Hepatocyte (in vitro differentiated cells): ENCODE measurements at regions not wholly inside any gene's neighbourhood (a gene's known extent, or its start where the extent isn't known, plus 50 kb on each side); places are given as distances from the start of the nearest gene placed in this dataset.

Experiments used
- DNase-seq: peaks from one replicate; pipeline ENCODE4 v3.0.0-alpha.2; 2016; ENCODE audit warnings: low spot score
- H2AFZ ChIP-seq: fragments of 200-600 bp; sonication (generic); 2 replicates; pipeline ENCODE4 v1.6.0; 2016; ENCODE audit warnings: antibody characterized with exemption, mild to moderate bottlenecking
- H3K27ac ChIP-seq: fragments of 200-600 bp; sonication (generic); 2 replicates; pipeline ENCODE4 v1.5.1; 2016; ENCODE audit warnings: mild to moderate bottlenecking
- H3K27me3 ChIP-seq: fragments of 200-600 bp; sonication (generic); 2 replicates; pipeline ENCODE4 v1.6.1; 2016
- H3K36me3 ChIP-seq: fragments of 200-600 bp; sonication (generic); replicated peaks from 2 replicates; pipeline ENCODE4 v1.5.1; 2016; ENCODE audit warnings: low read depth; ENCODE audit not compliant: insufficient read depth
- H3K4me1 ChIP-seq: fragments of 200-600 bp; sonication (generic); 2 replicates; pipeline ENCODE4 v1.5.1; 2016; ENCODE audit warnings: mild to moderate bottlenecking, moderate library complexity; ENCODE audit not compliant: insufficient read depth
- H3K4me2 ChIP-seq: fragments of 200-600 bp; sonication (generic); 2 replicates; pipeline ENCODE4 v1.6.0; 2016
- H3K4me3 ChIP-seq: fragments of 200-600 bp; sonication (generic); 2 replicates; pipeline ENCODE4 v1.5.1; 2016; ENCODE audit warnings: mild to moderate bottlenecking
- H3K79me2 ChIP-seq: fragments of 200-600 bp; sonication (generic); 2 replicates; pipeline ENCODE4 v1.6.0; 2017; ENCODE audit warnings: mild to moderate bottlenecking
- H3K9me2 ChIP-seq: fragments of 200-600 bp; sonication (generic); replicated peaks from 2 replicates; pipeline ENCODE4 v1.6.0; 2017; ENCODE audit warnings: mild to moderate bottlenecking; ENCODE audit not compliant: insufficient read depth
- H3K9me3 ChIP-seq: fragments of 200-600 bp; sonication (generic); 2 replicates; pipeline ENCODE4 v1.5.1; 2016; ENCODE audit warnings: low read depth, mild to moderate bottlenecking
- H4K20me1 ChIP-seq: fragments of 200-600 bp; sonication (generic); 2 replicates; pipeline ENCODE4 v1.6.0; 2016; ENCODE audit warnings: mild to moderate bottlenecking; ENCODE audit not compliant: insufficient read depth, poor library complexity, severe bottlenecking
- CTCF ChIP-seq: fragments of 200-600 bp; sonication (generic); IDR thresholded peaks from 2 replicates; pipeline ENCODE4 v1.5.1; 2016; ENCODE audit warnings: antibody characterized with exemption, mild to moderate bottlenecking; ENCODE audit not compliant: poor library complexity
- EZH2 ChIP-seq: fragments of 200-600 bp; sonication (generic); IDR thresholded peaks from 2 replicates; pipeline ENCODE4 v1.6.1; 2016; ENCODE audit warnings: antibody characterized with exemption, mild to moderate bottlenecking, borderline replicate concordance
- EZH2phosphoT487 ChIP-seq: fragments of 200-600 bp; sonication (generic); IDR thresholded peaks from one replicate; pipeline ENCODE4 v1.6.1; 2018; ENCODE audit warnings: antibody characterized with exemption, mild to moderate bottlenecking, low read depth, moderate library complexity; ENCODE audit not compliant: unreplicated experiment, severe bottlenecking
- WGBS: methylation state at CpG from one replicate; pipeline ENCODE4 v1.1.6; 2016; ENCODE audit warnings: low lambda C conversion rate; ENCODE audit errors: missing lambda C conversion rate; 5-methylcytosine and 5-hydroxymethylcytosine counted together

GRCh38 chr12:126890097-126890496, 1376.9 kb upstream of the TMEM132C start:
- no peak for DNase-seq
- Histone ChIP-seq H3K4me1 (no peaks in the 10 kb centered on the region), H3K4me2 (no peak overlapping the region), H2AFZ (no peak overlapping the region), H3K27me3 (no peaks in the 10 kb centered on the region), H3K36me3 (no peaks in the 10 kb centered on the region), H3K79me2 (no peaks in the 10 kb centered on the region), H3K9me2 (no peaks in the 10 kb centered on the region), H3K27ac (no peak overlapping the region), H4K20me1 (no peaks in the 10 kb centered on the region), H3K4me3 (no peak overlapping the region), H3K9me3 (no peaks in the 10 kb centered on the region)
- TF ChIP-seq EZH2: no peak
- no peak for TF ChIP-seq CTCF
- TF ChIP-seq EZH2phosphoT487: no peak
- 81% methylated on average over 2 of the region's 2 CpGs for WGBS

GRCh38 chr12:126891789-126892188, 1375.2 kb upstream of the TMEM132C start:
- Histone ChIP-seq H3K4me2 (no peak overlapping the region), H3K27me3 (no peaks in the 10 kb centered on the region), H3K36me3 (no peaks in the 10 kb centered on the region), H3K27ac (no peak overlapping the region), H3K4me1 (no peaks in the 10 kb centered on the region), H2AFZ (no peak overlapping the region), H3K79me2 (no peaks in the 10 kb centered on the region), H3K9me2 (no peaks in the 10 kb centered on the region), H3K9me3 (no peaks in the 10 kb centered on the region), H4K20me1 (no peaks in the 10 kb centered on the region), H3K4me3 (no peak overlapping the region)
- DNase-seq: no peak
- no peak for TF ChIP-seq EZH2phosphoT487
- no peak for TF ChIP-seq CTCF
- no peak for TF ChIP-seq EZH2
- WGBS: 87% methylated on average over 1 of the region's 1 CpG

GRCh38 chr12:126895951-126896913, 1370.7 kb upstream of the TMEM132C start:
- TF ChIP-seq EZH2 (no peak), EZH2phosphoT487 (no peak), CTCF (no peak)

More at GRCh38 chr12:126895951-126896913, 1370.7 kb upstream of the TMEM132C start:
- no peak overlapping the region for H3K4me3 ChIP-seq
- DNase-seq: no peak
- H3K9me2 ChIP-seq: no peaks in the 10 kb centered on the region
- H3K27ac ChIP-seq: no peak overlapping the region
- no peaks in the 10 kb centered on the region for H3K36me3 ChIP-seq
- no peak overlapping the region for H2AFZ ChIP-seq
- no peaks in the 10 kb centered on the region for H3K9me3 ChIP-seq
- no peak overlapping the region for H3K4me2 ChIP-seq
- WGBS: 76% methylated on average over 4 of the region's 4 CpGs
- no peaks in the 10 kb centered on the region for H3K4me1 ChIP-seq
- H3K27me3 ChIP-seq: no peaks in the 10 kb centered on the region
- H4K20me1 ChIP-seq: no peaks in the 10 kb centered on the region
- no peaks in the 10 kb centered on the region for H3K79me2 ChIP-seq
